Right atrium auricular region (tissue), 2 donors: ENCODE measurements at regions not wholly inside any gene's neighbourhood (a gene's known extent, or its start where the extent isn't known, plus 50 kb on each side); places are given as distances from the start of the nearest gene placed in this dataset.

ENCODE experiments used
- DNase-seq: peaks from one replicate; pipeline ENCODE4 v3.0.0-alpha.2; 2019; ENCODE audit warnings: low spot score
- H3K27ac ChIP-seq, 2 donors: fragments of 200-600 bp; sonication (generic); 1 replicate in 1 of 2; 2 replicates in 1 of 2; pipeline ENCODE4 v1.5.1; 2016 to 2019
- H3K27me3 ChIP-seq, 2 donors: fragments of 200-600 bp; sonication (generic); one replicate each; pipeline versions ENCODE4 v1.5.1 to v1.6.0; 2017 to 2019
- H3K36me3 ChIP-seq: fragments of 200-600 bp; sonication (generic); one replicate; pipeline ENCODE4 v1.5.1; 2016
- H3K4me1 ChIP-seq, 2 donors: fragments of 200-600 bp; sonication (generic); one replicate each; pipeline versions ENCODE4 v1.5.1 to v1.6.0; 2017 to 2019
- H3K4me3 ChIP-seq, 2 donors: fragments of 200-600 bp; sonication (generic); 1 replicate in 1 of 2; 2 replicates in 1 of 2; pipeline ENCODE4 v1.5.1; 2017 to 2019; ENCODE audit warnings: mild to moderate bottlenecking in 1 of 2, moderate library complexity in 1 of 2
- H3K9me3 ChIP-seq, 2 donors: fragments of 200-600 bp; sonication (generic); one replicate each; pipeline ENCODE4 v1.5.1; 2019
- CTCF ChIP-seq, 2 donors: fragments of 200-600 bp; sonication (generic); IDR thresholded peaks; one replicate each; pipeline ENCODE4 v1.5.1; 2019; ENCODE audit warnings: antibody characterized with exemption in 2 of 2

GRCh38 chr2:35714883-35715282, 640.7 kb upstream of the CRIM1 start:
- DNase-seq: no peak
- Histone ChIP-seq H3K36me3 (no peaks in the 10 kb centered on the region), H3K27me3 (no peaks in the 10 kb centered on the region), H3K4me1 (no peaks in the 10 kb centered on the region), H3K9me3 (no peaks in the 10 kb centered on the region), H3K27ac (no peak overlapping the region), H3K4me3 (no peak overlapping the region)
- TF ChIP-seq CTCF (IDR thresholded peaks at IDR 0.05): no peak

GRCh38 chr2:35708411-35708923, 647.1 kb upstream of the CRIM1 start:
- no peak for TF ChIP-seq CTCF (IDR thresholded peaks at IDR 0.05)
- no peak for DNase-seq
- Histone ChIP-seq H3K4me3 (no peak overlapping the region), H3K27ac (no peak overlapping the region), H3K9me3 (no peaks in the 10 kb centered on the region), H3K4me1 (no peaks in the 10 kb centered on the region), H3K27me3 (no peaks in the 10 kb centered on the region), H3K36me3 (no peaks in the 10 kb centered on the region)

- H3K4me1 ChIP-seq: no peaks in the 10 kb centered on the region
- H3K36me3 ChIP-seq: no peaks in the 10 kb centered on the region
- no peaks in the 10 kb centered on the region for H3K9me3 ChIP-seq
- TF ChIP-seq CTCF (IDR thresholded peaks at IDR 0.05): no peak
- no peak for DNase-seq
- no peak overlapping the region for H3K4me3 ChIP-seq
- no peaks in the 10 kb centered on the region for H3K27me3 ChIP-seq
- no peak overlapping the region for H3K27ac ChIP-seq
Measured at GRCh38 chr2:35688309-35688708, 667.3 kb upstream of the CRIM1 start.

- H3K9me3 ChIP-seq: no peaks in the 10 kb centered on the region
- DNase-seq: no peak
- no peak overlapping the region for H3K27ac ChIP-seq
- H3K4me1 ChIP-seq: no peaks in the 10 kb centered on the region
- no peak for TF ChIP-seq CTCF (IDR thresholded peaks at IDR 0.05)
- no peaks in the 10 kb centered on the region for H3K27me3 ChIP-seq
- no peak overlapping the region for H3K4me3 ChIP-seq
- no peaks in the 10 kb centered on the region for H3K36me3 ChIP-seq
Measured at GRCh38 chr2:35651688-35652323, 703.8 kb upstream of the CRIM1 start.

- Histone ChIP-seq H3K27me3 (no peaks in the 10 kb centered on the region), H3K4me1 (no peaks in the 10 kb centered on the region), H3K36me3 (no peaks in the 10 kb centered on the region), H3K27ac (no peak overlapping the region), H3K9me3 (no peaks in the 10 kb centered on the region), H3K4me3 (no peak overlapping the region)
- TF ChIP-seq CTCF (IDR thresholded peaks at IDR 0.05): no peak
- DNase-seq: no peak
Measured at GRCh38 chr2:35614640-35615039, 740.9 kb upstream of the CRIM1 start.

GRCh38 chr2:35606394-35606793, 749.2 kb upstream of the CRIM1 start:
- Histone ChIP-seq H3K27ac (no peak overlapping the region), H3K4me3 (no peak overlapping the region), H3K4me1 (no peaks in the 10 kb centered on the region), H3K27me3 (no peaks in the 10 kb centered on the region), H3K36me3 (no peaks in the 10 kb centered on the region), H3K9me3 (no peaks in the 10 kb centered on the region)
- no peak for TF ChIP-seq CTCF (IDR thresholded peaks at IDR 0.05)
- no peak for DNase-seq
